Stimulated activated CD8-positive, alpha-beta memory T cell treated with anti-CD3 and anti-CD28 coated beads, Interleukin-15, amount 100 ng/mL, for 4 hours (primary cell): ENCODE measurements at regions not wholly inside any gene's neighbourhood (a gene's known extent, or its start where the extent isn't known, plus 50 kb on each side); places are given as distances from the start of the nearest gene placed in this dataset.

Experiments used
- DNase-seq, 2 donors: peaks; one replicate each; pipeline ENCODE4 v3.0.0-alpha.2; 2020; ENCODE audit warnings: low read depth in 2 of 2

GRCh38 chr3:66592016-66592761, 91.4 kb upstream of the LRIG1 start:
- DNase-seq, result no peak

DNA sequence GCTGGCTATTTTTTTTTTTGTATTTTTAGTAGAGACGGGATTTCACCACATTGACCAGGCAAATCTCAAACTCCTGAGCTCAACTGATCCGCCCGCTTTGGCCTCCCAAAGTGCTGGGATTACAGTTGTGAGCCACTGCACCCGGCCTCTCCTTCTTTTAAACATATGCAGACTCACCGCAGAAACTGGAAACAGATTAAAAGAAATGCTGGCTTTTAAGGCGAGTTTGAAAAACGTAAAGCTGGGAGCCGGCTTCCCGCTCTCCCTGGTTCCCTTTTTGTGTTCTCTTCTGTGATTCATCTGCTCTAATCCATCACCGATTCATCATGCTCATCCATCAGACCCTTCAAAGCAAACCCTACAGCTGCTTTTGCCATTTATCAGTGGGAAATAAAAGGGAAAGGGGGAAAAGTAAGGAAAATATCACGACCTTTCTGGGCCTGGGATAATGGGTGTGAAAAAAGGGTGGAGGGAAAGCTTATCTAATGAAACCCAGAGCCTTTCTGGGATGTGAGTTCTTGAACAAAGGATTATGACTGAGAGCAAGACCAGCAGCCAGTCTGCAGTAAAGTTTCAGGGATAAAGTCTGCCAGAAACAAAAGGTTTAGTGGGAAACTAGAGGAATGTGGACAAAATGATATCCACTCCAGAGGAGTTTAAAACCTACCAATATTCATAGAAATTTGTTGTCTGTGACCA, 92.3 kb upstream of the LRIG1 start:
- no peak for DNase-seq

- no peak for DNase-seq
Measured at GRCh38 chr3:66593978-66594377, 93.2 kb upstream of the LRIG1 start.

DNA sequence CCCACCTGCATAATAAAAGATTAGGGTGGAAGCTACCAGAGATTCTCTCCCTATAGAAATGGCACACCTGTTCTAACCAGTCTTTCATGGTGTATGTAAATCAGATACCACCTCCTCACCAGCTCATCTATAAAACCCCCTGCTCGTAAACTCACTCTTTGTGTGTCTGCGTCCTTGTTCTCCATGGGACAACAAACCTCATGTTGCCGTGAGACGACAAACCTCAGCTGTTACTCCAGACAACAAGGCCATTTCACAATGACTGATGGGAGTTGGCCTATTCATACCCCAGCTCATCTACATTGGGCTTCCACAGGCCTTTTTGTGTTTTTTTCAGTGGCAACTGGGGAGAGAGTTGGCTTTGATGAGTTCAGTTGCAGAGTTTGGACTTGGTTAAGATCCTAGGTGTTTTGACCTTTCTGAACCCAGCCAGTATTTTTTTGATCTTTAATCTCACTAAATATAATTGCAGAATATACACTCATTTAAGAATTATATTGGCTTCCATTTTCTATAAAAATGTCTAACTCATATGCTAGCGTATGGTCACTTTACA, 96.6 kb upstream of the LRIG1 start:
- no peak for DNase-seq

DNA sequence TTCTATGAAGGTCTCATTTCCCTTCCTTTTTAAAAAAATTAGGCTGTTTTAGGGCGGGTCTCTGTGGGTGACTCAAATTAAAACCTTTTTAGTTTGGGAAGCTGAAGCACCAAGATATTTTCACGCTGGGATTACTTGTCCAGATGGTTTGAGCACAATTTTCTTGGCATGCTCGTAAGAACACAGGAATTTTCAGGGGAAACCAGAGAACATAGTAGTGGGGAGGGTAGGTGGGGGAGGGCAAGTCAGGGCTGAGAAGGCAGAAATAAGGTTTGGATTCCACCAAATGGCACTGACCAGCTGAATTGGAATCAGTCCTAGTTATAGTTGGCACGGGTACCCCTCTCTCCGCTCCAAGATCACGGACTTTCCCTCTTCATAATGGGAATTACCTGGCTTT, 97.3 kb upstream of the LRIG1 start:
- DNase-seq, result no peak

GRCh38 chr3:66602237-66602636, 101.4 kb upstream of the LRIG1 start:
- no peak for DNase-seq

GRCh38 chr3:66602691-66603090, 101.9 kb upstream of the LRIG1 start:
- DNase-seq, result no peak

DNA sequence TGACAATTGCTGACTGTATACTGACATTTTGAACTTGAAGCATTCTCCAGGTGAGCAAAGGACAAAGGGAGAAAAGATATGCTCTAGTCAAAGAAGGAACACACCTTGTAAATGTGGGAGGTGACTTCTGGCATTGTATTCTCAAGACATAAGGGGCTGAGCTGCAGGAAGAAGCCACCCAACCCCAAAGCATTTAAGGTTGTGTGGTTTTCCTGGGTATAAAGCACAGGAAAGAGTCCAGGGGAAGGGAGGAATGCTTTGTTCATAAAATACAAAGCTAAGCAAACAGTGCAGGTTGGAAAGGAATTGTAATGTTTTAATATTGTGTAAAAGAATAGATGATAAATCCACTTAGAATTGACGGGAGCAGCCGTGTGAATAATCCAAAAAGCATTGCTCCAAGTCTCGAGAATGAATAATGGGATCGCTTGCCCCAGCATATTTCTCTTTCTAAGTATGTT, 102.4 kb upstream of the LRIG1 start:
- no peak for DNase-seq

DNA sequence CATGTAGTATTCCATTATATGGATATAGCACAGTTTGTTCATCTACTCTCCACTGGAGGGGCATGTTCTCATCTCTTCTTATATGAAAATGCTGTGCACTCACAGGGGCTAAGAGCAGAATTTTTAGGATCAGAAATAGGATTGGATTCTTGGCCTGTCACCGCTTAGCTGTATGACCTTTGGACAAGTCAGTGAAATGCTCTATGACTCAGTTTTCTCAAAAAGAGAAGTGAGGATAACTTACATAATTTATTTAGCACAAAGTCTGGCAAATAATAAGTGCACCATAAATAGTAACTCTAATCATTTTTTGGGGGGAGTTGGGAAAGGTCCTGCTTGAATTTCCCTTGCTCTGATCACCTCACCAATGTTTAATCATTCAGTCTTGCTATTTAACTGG, 103.7 kb upstream of the LRIG1 start:
- no peak for DNase-seq

DNA sequence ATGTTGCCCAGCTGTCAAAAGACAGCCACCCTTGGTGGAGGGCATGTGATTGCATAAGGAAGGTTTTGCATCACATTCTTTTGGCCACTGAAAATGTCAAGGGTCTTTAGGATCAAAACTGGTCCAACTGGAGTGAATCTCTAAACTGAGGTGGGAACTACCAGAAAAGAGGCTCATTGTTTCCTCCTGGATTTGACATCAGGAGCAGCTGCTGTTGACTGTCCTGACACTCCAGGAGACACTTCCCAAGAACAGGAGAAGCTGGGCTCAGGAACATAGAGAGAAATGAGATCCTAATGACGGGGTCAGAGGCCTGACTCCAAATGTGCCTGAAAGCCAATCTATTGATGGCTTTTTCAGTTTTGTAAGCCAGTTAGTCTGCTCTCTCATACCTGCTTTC, 105.3 kb upstream of the LRIG1 start:
- DNase-seq, result no peak

GRCh38 chr3:66606868-66607267, 106.0 kb upstream of the LRIG1 start:
- no peak for DNase-seq

DNA sequence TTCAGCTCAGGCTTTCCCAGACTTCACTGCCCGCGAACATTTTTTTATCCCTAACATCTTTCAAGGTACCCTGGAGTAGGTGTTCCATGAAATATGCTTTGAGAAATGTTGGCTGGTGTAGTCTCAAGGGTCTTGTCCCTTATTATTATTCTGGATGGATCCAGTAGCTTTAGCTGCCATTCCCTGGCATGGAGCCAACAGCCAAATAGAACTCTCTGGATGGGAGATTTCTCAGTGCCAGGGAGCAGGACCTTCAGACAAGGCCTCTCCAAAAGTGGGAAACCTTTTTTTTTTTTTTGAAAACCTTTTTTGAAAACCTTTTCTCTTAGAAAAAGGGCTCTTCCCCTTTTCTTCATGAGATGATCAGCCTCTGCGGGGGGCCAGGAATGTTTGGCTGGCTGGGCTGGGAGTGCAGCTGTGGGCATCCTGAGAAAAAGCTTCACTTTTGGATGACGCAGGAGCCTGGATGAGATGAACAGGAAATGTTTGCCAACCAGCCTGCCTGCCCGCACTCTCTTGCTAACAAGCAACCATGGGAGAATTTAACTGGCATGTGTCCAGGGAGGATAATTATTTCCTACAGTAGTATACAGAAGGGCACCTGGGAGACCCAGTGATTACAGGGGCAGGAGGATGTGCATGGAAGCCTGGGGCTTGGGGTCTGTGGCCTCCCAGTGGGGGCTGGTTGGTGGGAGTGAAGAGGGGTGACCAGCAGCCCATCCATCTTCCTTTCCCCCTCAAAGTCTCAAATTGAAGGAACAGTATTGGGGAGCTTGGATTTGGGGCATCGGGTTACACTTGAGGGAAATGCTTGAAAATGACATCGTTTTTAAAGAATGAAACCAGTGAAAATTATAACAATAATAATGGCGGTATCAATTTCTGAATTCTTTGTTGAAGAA, 109.1 kb upstream of the LRIG1 start:
- no peak for DNase-seq

DNA sequence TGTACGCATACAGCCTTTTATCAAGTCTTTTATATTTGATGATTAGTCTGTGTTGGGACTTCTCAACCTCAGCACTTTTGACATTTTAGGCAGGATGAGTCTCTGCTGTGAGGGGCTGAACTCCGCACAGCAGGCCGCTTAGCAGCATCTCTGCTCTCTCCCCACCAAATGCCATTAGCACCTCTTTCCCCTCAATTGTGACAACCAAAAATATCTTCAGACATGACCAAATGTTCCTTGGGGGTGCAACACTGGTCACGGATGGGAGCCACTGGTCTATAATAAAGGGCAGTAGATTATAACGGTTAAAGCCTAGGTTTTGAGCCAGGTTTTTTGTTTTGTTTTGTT, 109.7 kb upstream of the LRIG1 start:
- no peak for DNase-seq

DNA sequence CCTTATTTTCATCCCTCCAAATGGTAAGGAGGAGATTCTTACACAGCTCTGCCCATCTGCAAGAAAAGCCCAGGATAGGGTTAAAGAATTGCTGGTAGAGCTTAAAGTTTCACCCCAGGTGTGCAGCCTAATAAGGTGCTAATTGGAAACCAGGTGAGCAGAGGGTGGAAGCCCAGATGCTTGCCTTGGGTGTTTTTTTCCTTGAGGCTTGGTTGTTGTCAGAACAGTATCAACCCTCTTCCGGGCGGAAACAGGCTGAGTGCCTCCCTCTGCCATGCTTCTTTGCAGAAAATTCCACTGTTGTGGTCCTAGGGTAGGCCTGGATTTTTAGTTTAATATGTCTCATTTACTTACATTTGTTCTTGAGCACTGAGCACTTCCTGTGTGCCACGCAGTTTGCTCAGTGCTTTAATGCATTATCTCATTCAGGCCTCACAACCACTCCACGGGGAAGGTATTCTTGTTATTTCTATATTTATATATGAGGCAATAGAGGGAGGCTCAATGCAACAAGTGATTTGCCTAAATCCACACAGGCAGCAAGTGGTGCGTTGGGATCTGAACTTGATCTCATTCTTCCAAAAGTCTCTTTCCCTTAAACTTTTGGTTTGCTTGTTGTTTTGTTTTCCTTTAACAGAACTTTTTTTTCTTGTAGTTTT, 115.0 kb upstream of the LRIG1 start:
- no peak for DNase-seq

- DNase-seq, result no peak
Measured at GRCh38 chr3:66617351-66617750, 116.5 kb upstream of the LRIG1 start.

DNA sequence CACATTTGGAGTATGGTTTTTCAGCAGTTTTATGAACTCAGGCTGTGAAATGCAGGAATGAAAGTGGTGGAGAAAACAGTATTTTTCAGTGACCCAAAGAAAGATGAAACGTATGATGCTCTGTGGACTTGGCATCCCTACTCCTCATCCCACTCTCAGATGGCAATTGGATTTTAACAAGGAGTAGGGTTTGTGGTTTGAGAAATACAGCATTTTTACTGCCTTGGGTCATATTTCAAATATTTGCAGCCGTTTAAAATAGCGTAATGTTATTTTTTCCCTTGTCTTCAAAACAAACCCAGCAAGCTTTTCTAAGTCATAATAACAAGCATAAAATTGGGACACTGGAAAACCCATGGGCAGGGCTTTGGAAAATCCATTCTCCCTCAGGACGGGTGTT, 117.2 kb upstream of the LRIG1 start:
- DNase-seq, result no peak

DNA sequence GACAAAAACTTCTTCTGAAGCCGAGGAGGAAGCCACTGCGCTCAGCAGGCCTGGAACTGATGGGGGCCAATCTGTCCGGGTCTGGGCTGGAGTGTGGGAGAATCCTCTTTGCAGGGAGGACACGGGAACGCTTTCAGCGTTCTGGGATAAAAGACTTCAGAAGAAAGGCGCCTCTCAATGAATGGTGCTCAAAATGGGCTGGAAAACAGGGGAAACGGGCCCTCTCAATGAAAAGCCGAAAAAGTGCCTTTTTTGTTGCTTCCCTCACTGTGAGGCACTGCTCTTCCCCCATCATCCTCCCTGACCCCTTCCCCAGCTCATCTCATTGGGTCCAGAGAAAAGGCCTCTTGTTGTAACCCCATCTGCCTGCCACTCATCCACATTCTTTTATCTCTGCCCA, 119.5 kb upstream of the LRIG1 start:
- no peak for DNase-seq

DNA sequence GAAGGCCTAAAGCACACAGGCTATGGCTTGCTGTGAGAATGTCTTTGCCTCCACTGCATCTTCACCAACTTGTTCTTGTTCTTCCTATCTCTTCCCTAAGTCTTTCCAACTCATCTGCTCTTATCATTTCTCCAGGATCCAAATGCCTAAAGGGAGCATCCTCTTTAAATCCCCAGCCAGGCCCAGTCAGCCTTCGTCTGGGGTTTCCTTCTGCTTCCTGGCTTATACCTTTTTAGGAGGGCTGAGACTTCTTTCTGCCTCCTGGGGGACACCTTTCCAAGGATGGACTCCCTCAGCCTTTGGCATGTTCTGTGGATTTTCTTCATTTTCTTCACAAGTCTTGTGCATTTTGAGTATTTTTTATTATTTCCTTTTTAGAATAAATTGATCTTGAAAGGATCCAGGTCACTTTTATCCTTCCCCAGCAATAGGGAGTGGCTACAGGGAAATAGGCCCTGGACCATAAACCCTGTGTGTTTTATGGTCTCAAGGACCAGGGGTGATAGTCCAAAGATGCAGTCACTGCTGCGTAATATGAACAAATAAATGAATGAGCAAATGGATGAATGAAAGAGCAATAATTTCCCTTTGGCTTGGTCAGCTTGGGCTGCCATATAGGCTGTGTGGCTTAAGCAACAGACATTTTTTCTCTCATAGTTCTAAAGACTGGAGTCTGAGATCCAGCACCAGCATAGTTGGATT, 122.1 kb upstream of the LRIG1 start:
- no peak for DNase-seq

GRCh38 chr3:66625505-66626216, 124.8 kb upstream of the LRIG1 start:
- DNase-seq, result no peak
